ENCODE measurements at regions not wholly inside any gene's neighbourhood (a gene's known extent, or its start where the extent isn't known, plus 50 kb on each side); places are given as distances from the start of the nearest gene placed in this dataset.

- no peak for DNase-seq
Measured at GRCh38 chr18:22678486-22678885, 254.6 kb upstream of the RBBP8 start.

- no peak for DNase-seq
Measured at GRCh38 chr18:22680944-22681343, 252.2 kb upstream of the RBBP8 start.

GRCh38 chr18:22681908-22682307 is 251.2 kb upstream of the RBBP8 start:
- no peak for DNase-seq

- DNase-seq: no peak
Measured at GRCh38 chr18:22682720-22683119, 250.4 kb upstream of the RBBP8 start.

- DNase-seq: peak; percentile 86
Measured at GRCh38 chr18:22683196-22683676, 249.9 kb upstream of the RBBP8 start.

- no peak for DNase-seq
Measured at GRCh38 chr18:22683786-22684185, 249.3 kb upstream of the RBBP8 start.

GRCh38 chr18:22684268-22684667 is 248.9 kb upstream of the RBBP8 start:
- no peak for DNase-seq

- no peak for DNase-seq
Measured at GRCh38 chr18:22685788-22686187, 247.3 kb upstream of the RBBP8 start.

GRCh38 chr18:22687892-22688680 is 245.0 kb upstream of the RBBP8 start:
- no peak for DNase-seq

- no peak for DNase-seq
Measured at GRCh38 chr18:22688877-22689496, 244.1 kb upstream of the RBBP8 start.

- no peak for DNase-seq
Measured at GRCh38 chr18:22689712-22690111, 243.4 kb upstream of the RBBP8 start.

GRCh38 chr18:22690556-22690955 is 242.6 kb upstream of the RBBP8 start:
- DNase-seq: no peak

- no peak for DNase-seq
Measured at GRCh38 chr18:22691946-22692710, 241.0 kb upstream of the RBBP8 start.

- DNase-seq: no peak
Measured at GRCh38 chr18:22694954-22695353, 238.2 kb upstream of the RBBP8 start.

GRCh38 chr18:22695674-22696073 is 237.5 kb upstream of the RBBP8 start:
- no peak for DNase-seq

GRCh38 chr18:22697561-22697960 is 235.6 kb upstream of the RBBP8 start:
- DNase-seq: no peak

- no peak for DNase-seq
Measured at GRCh38 chr18:22698711-22699110, 234.4 kb upstream of the RBBP8 start.

GRCh38 chr18:22699629-22700028 is 233.5 kb upstream of the RBBP8 start:
- no peak for DNase-seq

- no peak for DNase-seq
Measured at GRCh38 chr18:22700920-22701319, 232.2 kb upstream of the RBBP8 start.

GRCh38 chr18:22701326-22701725 is 231.8 kb upstream of the RBBP8 start:
- no peak for DNase-seq

- no peak for DNase-seq
Measured at GRCh38 chr18:22701795-22702194, 231.3 kb upstream of the RBBP8 start.

GRCh38 chr18:22702806-22703205 is 230.3 kb upstream of the RBBP8 start:
- DNase-seq: no peak

- no peak for DNase-seq
Measured at GRCh38 chr18:22703883-22704585, 229.1 kb upstream of the RBBP8 start.
